Liver (tissue), 8 donors: ENCODE measurements at regions not wholly inside any gene's neighbourhood (a gene's known extent, or its start where the extent isn't known, plus 50 kb on each side); places are given as distances from the start of the nearest gene placed in this dataset.

Source experiments
- DNase-seq: peaks from one replicate; pipeline ENCODE4 v3.0.0-alpha.2; 2017; ENCODE audit warnings: low spot score
- H3K27ac ChIP-seq, 2 donors: one replicate each; pipeline ENCODE4 v1.7.0; 2013; ENCODE audit warnings: inconsistent platforms in 2 of 2, low read length in 2 of 2, control low read depth in 1 of 2, low read depth in 1 of 2, mild to moderate bottlenecking in 1 of 2
- H3K27me3 ChIP-seq, 4 donors: one replicate each; pipeline versions ENCODE4 v1.6.1 to v1.7.0; 2013; ENCODE audit warnings: low read length in 3 of 4, inconsistent platforms in 1 of 4, mild to moderate bottlenecking in 1 of 4, moderate library complexity in 1 of 4; ENCODE audit not compliant: control insufficient read depth in 4 of 4, insufficient read depth in 4 of 4
- H3K36me3 ChIP-seq, 4 donors: one replicate each; pipeline versions ENCODE4 v1.6.1 to v1.7.0; 2013; ENCODE audit warnings: low read length in 3 of 4, mild to moderate bottlenecking in 3 of 4, low read depth in 1 of 4, moderate library complexity in 1 of 4; ENCODE audit not compliant: control insufficient read depth in 4 of 4, insufficient read depth in 3 of 4
- H3K4me1 ChIP-seq, 4 donors: one replicate each; pipeline versions ENCODE4 v1.6.1 to v1.7.0; 2013; ENCODE audit warnings: low read length in 3 of 4, mild to moderate bottlenecking in 3 of 4, moderate library complexity in 1 of 4; ENCODE audit not compliant: control insufficient read depth in 4 of 4, insufficient read depth in 4 of 4
- H3K4me3 ChIP-seq, 3 donors: one replicate each; pipeline versions ENCODE4 v1.6.1 to v1.7.0; 2013; ENCODE audit warnings: low read length in 3 of 3, control low read depth in 1 of 3, low read depth in 1 of 3, mild to moderate bottlenecking in 1 of 3
- H3K9ac ChIP-seq, 2 donors: one replicate each; pipeline ENCODE4 v1.7.0; 2013; ENCODE audit warnings: low read length in 2 of 2, mild to moderate bottlenecking in 2 of 2, moderate library complexity in 2 of 2, control low read depth in 1 of 2, low read depth in 1 of 2
- H3K9me3 ChIP-seq, 4 donors: one replicate each; pipeline versions ENCODE4 v1.6.1 to v1.7.0; 2013; ENCODE audit warnings: low read length in 3 of 4; ENCODE audit not compliant: control insufficient read depth in 4 of 4
- ATF3 ChIP-seq: IDR thresholded peaks from 2 replicates; pipeline ENCODE4 v1.6.1; 2016; ENCODE audit warnings: antibody characterized with exemption
- CTCF ChIP-seq: fragments of 150-350 bp; IDR thresholded peaks from 2 replicates; pipeline ENCODE4 v1.5.1; 2017; ENCODE audit warnings: improper control_type of control experiment, low read depth, low read length; ENCODE audit not compliant: missing input control
- FOXA1 ChIP-seq: IDR thresholded peaks from 2 replicates; pipeline ENCODE4 v1.6.1; 2016; ENCODE audit warnings: antibody characterized with exemption
- FOXA2 ChIP-seq: IDR thresholded peaks from 2 replicates; pipeline ENCODE4 v1.6.1; 2016; ENCODE audit warnings: antibody characterized with exemption
- GABPA ChIP-seq, 2 donors: IDR thresholded peaks in 1 of 2; conservative IDR thresholded peaks in 1 of 2; 2 replicates each; pipeline ENCODE4 v1.6.1; 2016; ENCODE audit warnings: antibody characterized with exemption in 2 of 2, mild to moderate bottlenecking in 1 of 2, moderate library complexity in 1 of 2
- HNF4A ChIP-seq, 2 donors: conservative IDR thresholded peaks; 2 replicates each; pipeline ENCODE4 v1.6.1; 2016; ENCODE audit warnings: antibody characterized with exemption in 2 of 2, mild to moderate bottlenecking in 2 of 2
- HNF4G ChIP-seq: IDR thresholded peaks from 2 replicates; pipeline ENCODE4 v1.6.1; 2016; ENCODE audit warnings: antibody characterized with exemption
- JUND ChIP-seq, 2 donors: IDR thresholded peaks; 2 replicates each; pipeline ENCODE4 v1.6.1; 2016; ENCODE audit warnings: antibody characterized with exemption in 2 of 2
- MAX ChIP-seq: IDR thresholded peaks from 2 replicates; pipeline ENCODE4 v1.6.1; 2016; ENCODE audit warnings: antibody characterized with exemption
- REST ChIP-seq: IDR thresholded peaks from 2 replicates; pipeline ENCODE4 v1.6.1; 2016; ENCODE audit warnings: antibody characterized with exemption, mild to moderate bottlenecking
- RXRA ChIP-seq, 2 donors: IDR thresholded peaks; 2 replicates each; pipeline ENCODE4 v1.6.1; 2017 to 2018; ENCODE audit warnings: antibody characterized with exemption in 2 of 2, mild to moderate bottlenecking in 1 of 2
- SP1 ChIP-seq: IDR thresholded peaks from 2 replicates; pipeline ENCODE4 v1.6.1; 2018; ENCODE audit warnings: antibody characterized with exemption, mild to moderate bottlenecking
- TAF1 ChIP-seq: conservative IDR thresholded peaks from 2 replicates; pipeline ENCODE4 v1.6.1; 2016; ENCODE audit warnings: antibody characterized with exemption, mild to moderate bottlenecking
- YY1 ChIP-seq: IDR thresholded peaks from 2 replicates; pipeline ENCODE4 v1.6.1; 2016; ENCODE audit warnings: antibody characterized with exemption, mild to moderate bottlenecking
- ZBTB33 ChIP-seq: IDR thresholded peaks from 2 replicates; pipeline ENCODE4 v1.6.1; 2016; ENCODE audit warnings: antibody characterized with exemption
- WGBS: extraction: QIAGEN DNeasy Blood & Tissue Kit; methylation state at CpG from one replicate; pipeline ENCODE4 v1.1.7; 2013; 5-methylcytosine and 5-hydroxymethylcytosine counted together
- donor health status: healthy.
- donor health status: healthy.
- donor health status: healthy.
- donor health status: healthy.
- donor health status: healthy.

- TF ChIP-seq ZBTB33 (no peak), REST (no peak)
These were observed 327.4 kb upstream of the ZC3H12C start (continued) for GRCh38 chr11:109765709-109766311.

GRCh38 chr11:109769858-109770257 lies 323.3 kb upstream of the ZC3H12C start:
- no peaks in the 10 kb centered on the region for H3K36me3 ChIP-seq
- H3K4me1 ChIP-seq: no peaks in the 10 kb centered on the region
- H3K27me3 ChIP-seq: no peaks in the 10 kb centered on the region
- H3K27ac ChIP-seq: no peak overlapping the region
- 76% methylated on average over 4 of the region's 4 CpGs for WGBS
- no peaks in the 10 kb centered on the region for H3K9me3 ChIP-seq
- H3K9ac ChIP-seq: no peak overlapping the region
- no peak overlapping the region for H3K4me3 ChIP-seq
- no peak for TF ChIP-seq CTCF
- TF ChIP-seq HNF4A (conservative IDR thresholded peaks at IDR 0.05): no peak
- TF ChIP-seq ZBTB33: no peak
- no peak for TF ChIP-seq FOXA1
- TF ChIP-seq SP1: no peak
- no peak for TF ChIP-seq GABPA (IDR thresholded peaks at IDR 0.05 in 1 of 2, conservative IDR thresholded peaks at IDR 0.05 in 1 of 2)
- no peak for TF ChIP-seq RXRA (IDR thresholded peaks at IDR 0.05)
- no peak for TF ChIP-seq FOXA2
- DNase-seq: no peak

- H3K4me3 ChIP-seq: no peak overlapping the region
- TF ChIP-seq RXRA (IDR thresholded peaks at IDR 0.05) (no peak), HNF4G (no peak), YY1 (no peak), SP1 (no peak), TAF1 (no peak), HNF4A (conservative IDR thresholded peaks at IDR 0.05) (no peak), ATF3 (no peak), MAX (no peak), FOXA2 (no peak), JUND (IDR thresholded peaks at IDR 0.05) (no peak), GABPA (IDR thresholded peaks at IDR 0.05 in 1 of 2, conservative IDR thresholded peaks at IDR 0.05 in 1 of 2) (no peak), REST (no peak)
- no peaks in the 10 kb centered on the region for H3K27me3 ChIP-seq
- no peaks in the 10 kb centered on the region for H3K9me3 ChIP-seq
- H3K9ac ChIP-seq: no peak overlapping the region
- no peak for DNase-seq
- no peaks in the 10 kb centered on the region for H3K36me3 ChIP-seq
- no peak overlapping the region for H3K27ac ChIP-seq
- H3K4me1 ChIP-seq: no peaks in the 10 kb centered on the region
These were observed 322.9 kb upstream of the ZC3H12C start for GRCh38 chr11:109770323-109770722.
